Panc1 (cell line): ENCODE measurements at regions not wholly inside any gene's neighbourhood (a gene's known extent, or its start where the extent isn't known, plus 50 kb on each side); places are given as distances from the start of the nearest gene placed in this dataset.

ENCODE experiments used
- SIN3A ChIP-seq: IDR thresholded peaks from 2 replicates; pipeline ENCODE4 v1.6.1; 2012; ENCODE audit warnings: low read depth, mild to moderate bottlenecking, low read length, moderate library complexity, borderline replicate concordance; ENCODE audit not compliant: insufficient read depth
- TCF7L2 ChIP-seq: IDR thresholded peaks from 2 replicates; pipeline ENCODE4 v1.6.1; 2011; ENCODE audit warnings: mild to moderate bottlenecking, low read depth, low read length, inconsistent platforms
- TF ChIP-seq, protein P1 (sequence below): fragments of 450-650 bp; IDR thresholded peaks from 2 replicates; pipeline ENCODE4 v1.5.1; 2017; ENCODE audit warnings: mild to moderate bottlenecking

DNA sequence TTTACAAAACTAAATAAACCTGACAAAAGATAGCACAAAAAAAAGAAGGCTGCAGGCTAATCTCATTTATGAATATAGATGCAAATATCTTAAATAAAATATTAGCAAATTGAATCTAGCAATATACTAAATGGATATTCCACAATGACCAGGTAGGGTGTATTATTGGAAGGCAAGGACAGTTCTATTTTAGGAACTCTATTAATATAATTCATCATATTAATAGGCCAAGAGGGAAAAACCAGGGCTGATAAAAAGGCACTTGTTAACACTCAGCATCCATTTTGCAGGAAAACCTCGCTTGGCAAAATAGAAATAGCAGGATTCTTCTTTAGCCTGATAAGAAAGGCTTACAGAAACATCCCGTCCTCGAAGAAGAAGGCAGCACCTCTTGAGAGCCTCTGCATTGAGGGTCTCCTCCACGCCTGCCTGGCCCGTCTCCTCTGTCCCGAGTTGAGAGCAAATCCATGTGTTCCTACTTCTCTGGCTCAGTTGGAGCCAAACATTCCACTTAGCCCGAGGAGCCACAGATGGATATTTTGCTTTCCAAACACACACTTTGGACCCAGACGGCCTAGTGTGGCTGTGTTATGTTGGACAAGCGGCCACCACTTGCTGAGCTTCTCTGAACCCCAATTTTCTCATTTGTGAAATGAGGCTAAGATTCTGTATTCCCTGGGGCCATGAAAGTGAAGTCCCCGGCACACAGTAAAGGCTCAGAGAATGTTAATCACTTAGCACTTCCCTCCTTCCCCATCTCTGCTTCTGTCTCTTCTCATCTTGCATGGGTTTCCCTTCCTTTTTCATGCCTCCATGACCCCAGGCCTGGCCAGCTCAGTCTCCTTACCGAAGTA is 181.8 kb upstream of the MVB12B start:
- TF ChIP-seq, protein P1, sequence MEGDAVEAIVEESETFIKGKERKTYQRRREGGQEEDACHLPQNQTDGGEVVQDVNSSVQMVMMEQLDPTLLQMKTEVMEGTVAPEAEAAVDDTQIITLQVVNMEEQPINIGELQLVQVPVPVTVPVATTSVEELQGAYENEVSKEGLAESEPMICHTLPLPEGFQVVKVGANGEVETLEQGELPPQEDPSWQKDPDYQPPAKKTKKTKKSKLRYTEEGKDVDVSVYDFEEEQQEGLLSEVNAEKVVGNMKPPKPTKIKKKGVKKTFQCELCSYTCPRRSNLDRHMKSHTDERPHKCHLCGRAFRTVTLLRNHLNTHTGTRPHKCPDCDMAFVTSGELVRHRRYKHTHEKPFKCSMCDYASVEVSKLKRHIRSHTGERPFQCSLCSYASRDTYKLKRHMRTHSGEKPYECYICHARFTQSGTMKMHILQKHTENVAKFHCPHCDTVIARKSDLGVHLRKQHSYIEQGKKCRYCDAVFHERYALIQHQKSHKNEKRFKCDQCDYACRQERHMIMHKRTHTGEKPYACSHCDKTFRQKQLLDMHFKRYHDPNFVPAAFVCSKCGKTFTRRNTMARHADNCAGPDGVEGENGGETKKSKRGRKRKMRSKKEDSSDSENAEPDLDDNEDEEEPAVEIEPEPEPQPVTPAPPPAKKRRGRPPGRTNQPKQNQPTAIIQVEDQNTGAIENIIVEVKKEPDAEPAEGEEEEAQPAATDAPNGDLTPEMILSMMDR = no peak
- TF ChIP-seq SIN3A = no peak
- no peak for TF ChIP-seq TCF7L2
